Heart left ventricle (tissue), 16 donors: ENCODE measurements at regions not wholly inside any gene's neighbourhood (a gene's known extent, or its start where the extent isn't known, plus 50 kb on each side); places are given as distances from the start of the nearest gene placed in this dataset.

ENCODE experiments used
- ATAC-seq, 4 donors: fragments of 200-7000 bp; cut with Tn5 transposase; one replicate each; pipeline ENCODE4 v1.9.1; 2020 to 2022; ENCODE audit warnings: moderate library complexity in 4 of 4, mild to moderate bottlenecking in 3 of 4, moderate number of reproducible peaks in 1 of 4
- DNase-seq, 5 donors: peaks; one replicate each; pipeline ENCODE4 v3.0.0-alpha.2; 2020
- H3K27ac ChIP-seq, 12 donors: fragments of 200-600 bp; sonication (generic) in 4 of 12; one replicate each; pipeline versions ENCODE4 v1.5.0 to v1.8.0; 2016 to 2022; ENCODE audit warnings: mild to moderate bottlenecking in 2 of 12
- H3K27me3 ChIP-seq, 9 donors: fragments of 200-600 bp; sonication (generic) in 2 of 9; one replicate each; pipeline versions ENCODE4 v1.5.1 to v1.8.0; 2016 to 2022; ENCODE audit warnings: mild to moderate bottlenecking in 3 of 9
- H3K36me3 ChIP-seq, 9 donors: fragments of 200-600 bp; sonication (generic) in 2 of 9; one replicate each; pipeline versions ENCODE4 v1.5.0 to v1.8.0; 2018 to 2022; ENCODE audit warnings: mild to moderate bottlenecking in 2 of 9
- H3K4me1 ChIP-seq, 12 donors: fragments of 200-600 bp; sonication (generic) in 4 of 12; one replicate each; pipeline versions ENCODE4 v1.5.0 to v1.8.0; 2016 to 2022; ENCODE audit warnings: mild to moderate bottlenecking in 3 of 12
- H3K4me3 ChIP-seq, 12 donors: fragments of 200-600 bp; sonication (generic) in 4 of 12; one replicate each; pipeline versions ENCODE4 v1.5.0 to v1.8.0; 2017 to 2022; ENCODE audit warnings: mild to moderate bottlenecking in 9 of 12, moderate library complexity in 4 of 12
- H3K9me3 ChIP-seq, 12 donors: fragments of 200-600 bp; sonication (generic) in 4 of 12; one replicate each; pipeline versions ENCODE4 v1.5.0 to v1.8.0; 2016 to 2022; ENCODE audit warnings: mild to moderate bottlenecking in 1 of 12
- CTCF ChIP-seq, 12 donors: fragments of 200-600 bp; sonication (generic) in 4 of 12; IDR thresholded peaks; one replicate each; pipeline versions ENCODE4 v1.5.0 to v1.8.0; 2018 to 2022; ENCODE audit warnings: antibody characterized with exemption in 12 of 12, mild to moderate bottlenecking in 5 of 12
- POLR2A ChIP-seq, 2 donors: fragments of 450-650 bp; IDR thresholded peaks; one replicate each; pipeline ENCODE4 v1.6.1; 2017; ENCODE audit warnings: antibody characterized with exemption in 2 of 2, mild to moderate bottlenecking in 2 of 2, moderate library complexity in 2 of 2
- WGBS, 4 donors: extraction: QIAGEN DNeasy Blood & Tissue Kit in 2 of 4; methylation state at CpG; one replicate each; pipeline versions ENCODE4 v1.1.5 to v1.1.7; 2013 to 2018; 5-methylcytosine and 5-hydroxymethylcytosine counted together
- intact Hi-C, 10 donors: fragments of 100-400 bp; cut with DNase I; formaldehyde crosslinking; loops; one replicate each; pipeline versions ENCODE4 v1.11.1 to v1.14.2; 2022
- donor health status: ischemic (EF 13 %, LVEDD 7.1; RV severe dilation, severe dysfunction).
- donor health status: healthy with polysubstance abuse.
- donor health status: DM: no; HTN: yes; CAD: no.
- donor health status: DM: no; HTN: no; CAD: no.
- donor health status: ischemic (EF 25% LVEDD 6.9; RV normal size, moderate dysfunction).
- donor health status: ischemic (EF 25% LVEDD 5.7; RV mildly dilated, moderate dysfunction).
- donor health status: healthy.
- donor health status: DM: yes; HTN: yes; CAD: no.
- donor health status: ischemic (EF 35%, LVEDD 5.7; RV mildly dilated, moderate dysfunction).
- donor health status: nonischemic (EF 11% LVEDD 7.7; RV severe dilation, severe dysfunction).
- donor health status: DM: yes; HTN: yes; CAD: no.
- donor health status: PGD.
- donor health status: ischemic (EF 29% LVEDD 5.4; RV normal size, mild dysfunction).
- donor health status: nonischemic (EF 23%, LVEDD 6.1; RV moderate dilation, normal function).

GRCh38 chr13:39938596-39938995 lies 283.1 kb downstream of the COG6 start:
- intact Hi-C loops: no loop called here

DNA sequence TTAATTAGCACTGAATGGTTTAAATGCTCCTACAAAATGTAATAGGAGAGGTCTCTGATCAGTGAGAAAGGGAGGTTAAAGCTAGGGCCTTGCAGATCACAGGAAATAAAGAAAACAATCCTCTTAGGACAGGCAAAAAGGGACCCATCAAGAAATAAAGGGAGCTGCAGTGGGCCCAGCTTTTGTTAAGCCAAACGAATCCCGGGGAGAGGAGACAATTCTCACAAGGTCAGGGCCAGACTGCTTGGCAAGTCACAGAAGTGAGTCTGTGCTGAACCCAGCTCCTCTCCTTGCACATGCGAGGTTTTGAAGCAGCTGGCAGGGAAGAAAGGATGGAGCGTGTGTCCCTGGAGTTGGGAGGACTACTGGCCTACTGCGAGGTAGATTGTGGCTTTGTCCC lies 285.8 kb downstream of the COG6 start:
- Histone ChIP-seq H3K4me3 (no peak overlapping the region), H3K36me3 (no peaks in the 10 kb centered on the region), H3K9me3 (no peaks in the 10 kb centered on the region), H3K27ac (no peak overlapping the region), H3K4me1 (peaks cover 0 to 6% (median 0%) of the 10 kb centered on the region in 12 donors), H3K27me3 (no peaks in the 10 kb centered on the region)
- DNase-seq: no peak
- no peak for ATAC-seq
- WGBS, 4 donors: 83 to 84% (median 84%) methylated on average over 5 of the region's 5 CpGs
- intact Hi-C loops: loop anchor here in 8 of 10 donors (5.0 to 10.0 kb wide), 7 partner anchors 154 to 741 kb away; no protein-coding TSS in a partner anchor
- no peak for TF ChIP-seq CTCF (IDR thresholded peaks at IDR 0.05)
- TF ChIP-seq POLR2A (IDR thresholded peaks at IDR 0.05): no peak

More at GRCh38 chr13:39938596-39938995, 283.1 kb downstream of the COG6 start:
- ATAC-seq (no peak), DNase-seq (no peak)
- no peaks in the 10 kb centered on the region for H3K36me3 ChIP-seq
- peaks cover 0 to 4% (median 0%) of the 10 kb centered on the region in 12 donors for H3K4me1 ChIP-seq
- no peak for TF ChIP-seq CTCF (IDR thresholded peaks at IDR 0.05)
- TF ChIP-seq POLR2A (IDR thresholded peaks at IDR 0.05): no peak
- H3K4me3 ChIP-seq: no peak overlapping the region
- no peak overlapping the region for H3K27ac ChIP-seq
- 84 to 87% (median 85%) methylated on average over 2 of the region's 2 CpGs for WGBS, 4 donors
- H3K27me3 ChIP-seq: no peaks in the 10 kb centered on the region
- no peaks in the 10 kb centered on the region for H3K9me3 ChIP-seq

- 71 to 80% (median 75%) methylated on average over 8 of the region's 8 CpGs for WGBS, 4 donors
- ATAC-seq: peak in 3 of 4 donors; percentile 13 to 44 (median 41)
- no peaks in the 10 kb centered on the region for H3K36me3 ChIP-seq
- DNase-seq: no peak
- no peak overlapping the region for H3K27ac ChIP-seq
- peaks cover 0 to 6% (median 0%) of the 10 kb centered on the region in 12 donors for H3K4me1 ChIP-seq
- intact Hi-C loops: loop anchor here in 9 of 10 donors (2.0 to 10.0 kb wide), 8 partner anchors 155 to 741 kb away; no protein-coding TSS in a partner anchor
- no peak for TF ChIP-seq CTCF (IDR thresholded peaks at IDR 0.05)
- no peak for TF ChIP-seq POLR2A (IDR thresholded peaks at IDR 0.05)
- H3K4me3 ChIP-seq: no peak overlapping the region
- H3K9me3 ChIP-seq: no peaks in the 10 kb centered on the region
- H3K27me3 ChIP-seq: no peaks in the 10 kb centered on the region
Measured at GRCh38 chr13:39941911-39942551, 286.6 kb downstream of the COG6 start.

DNA sequence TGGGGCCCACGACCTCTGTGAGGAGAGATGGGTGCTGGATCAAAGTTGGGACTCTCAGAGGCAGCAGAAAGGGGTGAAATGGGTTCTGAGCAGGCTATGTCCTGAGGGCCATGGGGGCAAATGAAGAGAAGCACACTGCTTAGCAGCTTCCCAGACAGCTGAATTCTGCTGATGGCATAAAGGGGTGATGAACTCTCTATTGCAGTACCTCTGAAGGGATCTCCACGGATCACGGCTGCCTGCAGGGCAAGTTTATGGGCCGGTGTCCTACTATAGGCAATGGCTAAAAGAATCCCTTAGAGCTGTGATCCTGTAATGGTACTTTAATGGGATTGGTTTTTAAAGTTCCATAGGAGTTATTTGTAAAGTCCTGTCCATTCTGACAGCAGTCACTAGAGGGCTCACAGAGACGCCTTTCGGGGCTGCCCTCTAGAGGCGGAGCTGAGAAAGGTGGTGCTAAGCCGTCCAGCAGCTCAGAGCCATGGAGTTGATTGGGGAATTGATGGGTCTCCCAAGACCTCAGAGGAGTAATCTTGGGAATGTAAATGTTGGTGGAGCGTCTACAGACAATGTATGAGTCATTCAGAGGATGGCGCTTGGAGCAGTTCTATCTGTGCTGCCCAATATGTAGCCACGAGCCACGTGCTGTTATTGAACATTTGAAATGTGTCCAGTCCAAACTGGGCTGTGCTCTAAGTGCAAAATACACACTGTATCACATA lies 287.3 kb downstream of the COG6 start:
- WGBS, 4 donors: 44 to 52% (median 46%) methylated on average over 10 to 12 of the region's 12 CpGs
- ATAC-seq (peak; percentile 61 to 97 (median 88)), DNase-seq (peak in 4 of 5 donors; percentile 44 to 68 (median 60))
- intact Hi-C loops: loop anchor here in 9 of 10 donors (2.0 to 10.0 kb wide), 8 partner anchors 155 to 740 kb away; no protein-coding TSS in a partner anchor
- H3K4me3 ChIP-seq: no peak overlapping the region
- TF ChIP-seq CTCF (IDR thresholded peaks at IDR 0.05) (peak; percentile 84 to 99 (median 90)), POLR2A (IDR thresholded peaks at IDR 0.05) (no peak)
- no peaks in the 10 kb centered on the region for H3K27me3 ChIP-seq
- no peaks in the 10 kb centered on the region for H3K9me3 ChIP-seq
- no peak overlapping the region for H3K27ac ChIP-seq
- H3K4me1 ChIP-seq: peaks cover 0 to 6% (median 0%) of the 10 kb centered on the region in 12 donors
- H3K36me3 ChIP-seq: no peaks in the 10 kb centered on the region
